Stomach (tissue), 8 donors: ENCODE measurements at regions not wholly inside any gene's neighbourhood (a gene's known extent, or its start where the extent isn't known, plus 50 kb on each side); places are given as distances from the start of the nearest gene placed in this dataset.

ENCODE experiments used
- DNase-seq, 2 donors: peaks; one replicate each; pipeline versions ENCODE4 v3.0.0 to v3.0.0-alpha.2; 2013 to 2019
- H3K27ac ChIP-seq, 5 donors: fragments of 200-600 bp in 4 of 5; sonication (generic) in 4 of 5; one replicate each; pipeline ENCODE4 v1.5.1; 2013 to 2019; ENCODE audit warnings: mild to moderate bottlenecking in 1 of 5, moderate library complexity in 1 of 5
- H3K27me3 ChIP-seq, 3 donors: fragments of 200-600 bp; sonication (generic); one replicate each; pipeline ENCODE4 v1.5.1; 2017 to 2019; ENCODE audit warnings: mixed run types in 1 of 3
- H3K36me3 ChIP-seq, 4 donors: fragments of 200-600 bp; sonication (generic); 1 replicate in 3 of 4; 2 replicates in 1 of 4; pipeline ENCODE4 v1.5.1; 2016 to 2019
- H3K4me1 ChIP-seq, 4 donors: fragments of 200-600 bp; sonication (generic); one replicate each; pipeline ENCODE4 v1.5.1; 2016 to 2019
- H3K4me3 ChIP-seq, 4 donors: fragments of 200-600 bp; sonication (generic) in 3 of 4; one replicate each; pipeline ENCODE4 v1.5.1; 2016 to 2019; ENCODE audit warnings: mild to moderate bottlenecking in 1 of 4
- H3K9me3 ChIP-seq, 4 donors: fragments of 200-600 bp; sonication (generic); one replicate each; pipeline ENCODE4 v1.5.1; 2016 to 2019
- EP300 ChIP-seq: sonication (generic); formaldehyde crosslinking; IDR thresholded peaks from one replicate; pipeline ENCODE4 v1.6.1; 2017; ENCODE audit warnings: antibody characterized with exemption
- POLR2A ChIP-seq, 4 donors: fragments of 450-650 bp; IDR thresholded peaks; one replicate each; pipeline ENCODE4 v1.6.1; 2016; ENCODE audit warnings: antibody characterized with exemption in 4 of 4, control low read depth in 2 of 4, mild to moderate bottlenecking in 1 of 4, moderate library complexity in 1 of 4
- POLR2AphosphoS5 ChIP-seq, 3 donors: sonication (generic); formaldehyde crosslinking; IDR thresholded peaks; one replicate each; pipeline ENCODE4 v1.6.1; 2016; ENCODE audit warnings: antibody characterized with exemption in 3 of 3
- WGBS, 5 donors: extraction: QIAGEN DNeasy Blood & Tissue Kit in 3 of 5; methylation state at CpG; one replicate each; pipeline versions ENCODE4 v1.1.5 to v1.1.7; 2013 to 2018; 5-methylcytosine and 5-hydroxymethylcytosine counted together
- intact Hi-C: fragments of 100-400 bp; cut with DNase I; formaldehyde crosslinking; loops from one replicate; pipeline ENCODE4 v1.15.1; 2023; ENCODE audit warnings: low total_unique reads
- TF ChIP-seq, protein P1 (sequence below), 7 experiments: fragments of 450-650 bp in 4 of 7; fragments of 200-600 bp in 3 of 7; sonication (generic) in 3 of 7; IDR thresholded peaks; one replicate each; pipeline ENCODE4 v1.5.1; 2016 to 2019; ENCODE audit warnings: antibody characterized with exemption in 7 of 7, control low read depth in 2 of 7, mild to moderate bottlenecking in 1 of 7
- donor health status: healthy with polysubstance abuse.
- donor health status: Bipolar disorder and iron deficiency.
- donor health status: healthy.

DNA sequence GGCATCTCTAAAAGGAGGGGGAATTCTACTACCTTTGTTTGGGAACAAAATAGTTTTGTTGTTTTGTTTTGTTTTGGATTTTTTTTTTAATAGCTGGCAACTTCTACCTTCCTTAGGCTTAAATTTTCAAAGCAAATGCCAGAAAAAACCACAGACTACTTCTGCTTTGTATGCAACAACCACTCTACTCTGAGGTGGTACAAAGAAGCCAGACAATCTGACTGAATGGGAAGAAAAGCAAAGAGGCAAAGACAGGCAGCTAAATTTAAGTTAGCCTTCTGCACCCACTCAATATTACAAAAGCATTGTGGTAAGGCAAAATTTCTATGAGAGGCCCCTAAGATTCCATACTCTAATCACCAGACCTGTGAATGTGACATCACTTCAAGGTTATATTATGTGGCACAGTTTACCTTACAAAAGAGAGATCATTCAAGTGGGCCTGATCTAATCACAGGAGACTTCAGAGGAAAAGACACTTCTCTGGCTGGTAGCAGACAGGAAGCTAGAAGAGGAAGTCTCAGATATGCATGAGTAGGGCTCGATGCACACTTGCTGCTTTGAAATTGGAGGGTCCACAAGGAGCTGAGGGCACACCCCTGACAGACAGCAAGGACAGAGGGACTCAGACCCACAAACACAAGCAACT is 566.6 kb downstream of the RPS29 start:
- WGBS, 5 donors = 58 to 67% (median 60%) methylated on average over 1 of the region's 1 CpG
- intact Hi-C loops = no loop called here
- DNase-seq = no peak
- no peak for TF ChIP-seq POLR2AphosphoS5 (IDR thresholded peaks at IDR 0.05)
- TF ChIP-seq EP300 = no peak
- TF ChIP-seq POLR2A (IDR thresholded peaks at IDR 0.05) = no peak
- TF ChIP-seq, protein P1, sequence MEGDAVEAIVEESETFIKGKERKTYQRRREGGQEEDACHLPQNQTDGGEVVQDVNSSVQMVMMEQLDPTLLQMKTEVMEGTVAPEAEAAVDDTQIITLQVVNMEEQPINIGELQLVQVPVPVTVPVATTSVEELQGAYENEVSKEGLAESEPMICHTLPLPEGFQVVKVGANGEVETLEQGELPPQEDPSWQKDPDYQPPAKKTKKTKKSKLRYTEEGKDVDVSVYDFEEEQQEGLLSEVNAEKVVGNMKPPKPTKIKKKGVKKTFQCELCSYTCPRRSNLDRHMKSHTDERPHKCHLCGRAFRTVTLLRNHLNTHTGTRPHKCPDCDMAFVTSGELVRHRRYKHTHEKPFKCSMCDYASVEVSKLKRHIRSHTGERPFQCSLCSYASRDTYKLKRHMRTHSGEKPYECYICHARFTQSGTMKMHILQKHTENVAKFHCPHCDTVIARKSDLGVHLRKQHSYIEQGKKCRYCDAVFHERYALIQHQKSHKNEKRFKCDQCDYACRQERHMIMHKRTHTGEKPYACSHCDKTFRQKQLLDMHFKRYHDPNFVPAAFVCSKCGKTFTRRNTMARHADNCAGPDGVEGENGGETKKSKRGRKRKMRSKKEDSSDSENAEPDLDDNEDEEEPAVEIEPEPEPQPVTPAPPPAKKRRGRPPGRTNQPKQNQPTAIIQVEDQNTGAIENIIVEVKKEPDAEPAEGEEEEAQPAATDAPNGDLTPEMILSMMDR (IDR thresholded peaks at IDR 0.05) = no peak
- Histone ChIP-seq H3K4me3 (no peak overlapping the region), H3K27me3 (no peaks in the 10 kb centered on the region), H3K36me3 (no peaks in the 10 kb centered on the region), H3K4me1 (no peaks in the 10 kb centered on the region), H3K9me3 (no peaks in the 10 kb centered on the region), H3K27ac (no peak overlapping the region)

DNA sequence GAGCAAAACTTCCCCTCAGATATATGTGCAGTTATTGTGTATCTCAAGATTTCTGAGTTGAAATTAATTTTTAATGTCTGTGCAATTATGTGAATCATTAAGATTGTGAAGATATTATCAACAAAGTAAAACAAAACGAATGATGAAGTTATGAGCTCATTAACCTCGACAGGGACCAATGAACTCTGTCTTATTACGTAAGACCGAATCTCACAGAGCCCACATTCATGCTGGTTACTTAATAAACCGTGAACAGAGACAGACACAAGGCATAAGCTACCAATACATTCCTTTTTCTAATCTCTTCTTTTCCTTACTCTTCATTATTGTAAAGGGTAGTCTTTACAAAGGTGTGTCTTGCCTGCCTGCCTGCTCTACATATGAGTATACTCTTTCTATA is 568.7 kb downstream of the RPS29 start:
- Histone ChIP-seq H3K9me3 (no peaks in the 10 kb centered on the region), H3K27ac (no peak overlapping the region), H3K36me3 (no peaks in the 10 kb centered on the region), H3K4me3 (no peak overlapping the region), H3K4me1 (no peaks in the 10 kb centered on the region), H3K27me3 (no peaks in the 10 kb centered on the region)
- no peak for DNase-seq
- WGBS, 5 donors = 64 to 76% (median 71%) methylated on average over 5 of the region's 5 CpGs
- intact Hi-C loops = no loop called here
- TF ChIP-seq, protein P1 (IDR thresholded peaks at IDR 0.05) = no peak
- no peak for TF ChIP-seq POLR2A (IDR thresholded peaks at IDR 0.05)
- TF ChIP-seq EP300 = no peak
- no peak for TF ChIP-seq POLR2AphosphoS5 (IDR thresholded peaks at IDR 0.05)

DNA sequence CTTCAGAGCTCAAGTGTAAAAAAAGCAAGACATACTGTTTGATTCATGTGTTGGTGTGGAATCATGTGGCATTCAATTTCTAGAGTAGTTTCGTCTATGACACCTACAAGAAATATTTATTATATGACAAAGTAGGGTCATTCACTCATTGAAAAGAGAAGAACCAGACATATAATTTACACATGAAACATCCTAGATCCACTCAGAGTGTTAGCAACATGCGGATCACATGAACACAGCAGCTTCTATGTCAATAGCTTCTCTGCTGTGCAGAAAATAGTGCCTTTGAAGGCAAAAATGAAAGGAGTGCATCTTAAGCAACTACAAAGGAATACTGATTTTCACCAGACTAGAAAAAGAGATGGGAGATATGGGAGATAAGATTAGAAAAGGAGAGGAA is 569.8 kb downstream of the RPS29 start:
- no peaks in the 10 kb centered on the region for H3K4me1 ChIP-seq
- H3K9me3 ChIP-seq = no peaks in the 10 kb centered on the region
- no peak overlapping the region for H3K27ac ChIP-seq
- H3K27me3 ChIP-seq = no peaks in the 10 kb centered on the region
- H3K36me3 ChIP-seq = no peaks in the 10 kb centered on the region
- no peak overlapping the region for H3K4me3 ChIP-seq
- DNase-seq = no peak
- TF ChIP-seq, protein P1 (IDR thresholded peaks at IDR 0.05) = no peak
- TF ChIP-seq POLR2A (IDR thresholded peaks at IDR 0.05) (no peak), EP300 (no peak), POLR2AphosphoS5 (IDR thresholded peaks at IDR 0.05) (no peak)
- intact Hi-C loops = no loop called here
- WGBS, 5 donors = 78 to 88% (median 81%) methylated on average over 2 of the region's 2 CpGs

DNA sequence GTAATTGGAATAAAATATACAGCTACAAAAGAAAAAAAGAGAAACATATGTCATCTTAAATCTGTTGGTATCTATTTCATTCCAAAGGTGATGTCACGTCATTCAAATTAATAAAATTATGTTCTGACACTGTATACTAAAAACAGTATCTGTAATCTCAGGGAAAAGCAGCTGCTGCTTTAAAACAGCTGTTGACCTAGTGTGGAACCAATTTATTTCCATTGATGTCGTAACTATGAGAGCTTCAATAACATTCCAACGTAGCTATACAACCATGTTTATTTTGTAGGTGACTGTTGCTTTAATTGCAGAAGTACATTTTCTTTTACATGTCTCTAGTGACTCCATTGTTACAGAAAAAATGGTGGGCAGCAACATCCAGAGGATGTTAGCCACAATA is 571.7 kb downstream of the RPS29 start:
- WGBS, 5 donors = 39 to 51% (median 44%) methylated on average over 3 of the region's 3 CpGs

More for the DNA sequence above, 571.7 kb downstream of the RPS29 start:
- no peak for DNase-seq
- no peak overlapping the region for H3K4me3 ChIP-seq
- no peaks in the 10 kb centered on the region for H3K9me3 ChIP-seq
- no peak overlapping the region for H3K27ac ChIP-seq
- H3K36me3 ChIP-seq = no peaks in the 10 kb centered on the region
- H3K4me1 ChIP-seq = no peaks in the 10 kb centered on the region
- intact Hi-C loops = no loop called here
- TF ChIP-seq POLR2A (IDR thresholded peaks at IDR 0.05) (no peak), EP300 (no peak), POLR2AphosphoS5 (IDR thresholded peaks at IDR 0.05) (no peak)
- TF ChIP-seq, protein P1 (IDR thresholded peaks at IDR 0.05) = no peak
- H3K27me3 ChIP-seq = no peaks in the 10 kb centered on the region
